GM10266 (cell line): ENCODE measurements at regions not wholly inside any gene's neighbourhood (a gene's known extent, or its start where the extent isn't known, plus 50 kb on each side); places are given as distances from the start of the nearest gene placed in this dataset.
A peak's percentile ranks its signal among the peaks of the same experiment; 100 is the strongest.
"Not testable (repeated sequence)": the region's sequence is repeated elsewhere in the genome, so short reads cannot be mapped to it uniquely, and the experiment has no call there.

Experiments
- DNase-seq: peaks from one replicate; pipeline ENCODE4 v3.0.0; 2012; ENCODE audit errors: extremely low spot score
- CTCF ChIP-seq: IDR thresholded peaks from 2 replicates; pipeline ENCODE4 v1.5.1; 2012; ENCODE audit warnings: mild to moderate bottlenecking, low read depth; ENCODE audit not compliant: control insufficient read depth, insufficient read depth; ENCODE audit errors: missing control alignments

GRCh38 chr2:184047536-184047935 lies 550.8 kb upstream of the ZNF804A start:
- TF ChIP-seq CTCF = no peak
- DNase-seq = no peak

- TF ChIP-seq CTCF = no peak
- no peak for DNase-seq
Measured at GRCh38 chr2:184049566-184049965, 548.8 kb upstream of the ZNF804A start.

- no peak for TF ChIP-seq CTCF
- no peak for DNase-seq
Measured at GRCh38 chr2:184053326-184053725, 545.0 kb upstream of the ZNF804A start.

- DNase-seq = not testable (repeated sequence)
Measured at GRCh38 chr2:184054419-184054818, 543.9 kb upstream of the ZNF804A start.

- no peak for DNase-seq
- TF ChIP-seq CTCF = no peak
Measured at GRCh38 chr2:184057910-184058309, 540.4 kb upstream of the ZNF804A start.

GRCh38 chr2:184060268-184060667 lies 538.1 kb upstream of the ZNF804A start:
- DNase-seq = not testable (repeated sequence)

- TF ChIP-seq CTCF = peak; percentile 20
- DNase-seq = no peak
Measured at GRCh38 chr2:184067502-184067901, 530.8 kb upstream of the ZNF804A start.

GRCh38 chr2:184072470-184072869 lies 525.9 kb upstream of the ZNF804A start:
- TF ChIP-seq CTCF = no peak
- DNase-seq = no peak
